ENCODE measurements at regions not wholly inside any gene's neighbourhood (a gene's known extent, or its start where the extent isn't known, plus 50 kb on each side); places are given as distances from the start of the nearest gene placed in this dataset.

- TF ChIP-seq CTCF (IDR thresholded peaks at IDR 0.05; ENCODE audit: extremely low read depth in 1 of 2, insufficient read depth in 1 of 2, low read depth in 1 of 2, low read length in 2 of 2) (no peak), POLR2A (IDR thresholded peaks at IDR 0.05; ENCODE audit: low read depth, low read length) (no peak), POLR2AphosphoS5 (IDR thresholded peaks at IDR 0.05; ENCODE audit: insufficient read depth, low read depth, low read length) (no peak), JUN (IDR thresholded peaks at IDR 0.05; ENCODE audit: borderline replicate concordance, insufficient read depth, insufficient read length, low read depth) (no peak)
Measured at GRCh38 chr11:10634407-10634806, 59.1 kb downstream of the IRAG1 start.
